Lower leg skin (tissue), 4 donors: ENCODE measurements at regions not wholly inside any gene's neighbourhood (a gene's known extent, or its start where the extent isn't known, plus 50 kb on each side); places are given as distances from the start of the nearest gene placed in this dataset.

Source experiments
- DNase-seq, 2 donors: peaks; one replicate each; pipeline ENCODE4 v3.0.0-alpha.2; 2019; ENCODE audit warnings: low spot score in 2 of 2
- H3K4me3 ChIP-seq: fragments of 200-600 bp; sonication (generic); 2 replicates; pipeline ENCODE4 v1.5.1; 2017; ENCODE audit warnings: mild to moderate bottlenecking, low read depth; ENCODE audit not compliant: poor library complexity, severe bottlenecking
- POLR2A ChIP-seq, 2 donors: fragments of 450-650 bp; IDR thresholded peaks; one replicate each; pipeline ENCODE4 v1.6.1; 2016 to 2017; ENCODE audit warnings: antibody characterized with exemption in 2 of 2, mild to moderate bottlenecking in 1 of 2, moderate library complexity in 1 of 2
- WGBS, 2 donors: methylation state at CpG; one replicate each; pipeline ENCODE4 v1.1.5; 2018; 5-methylcytosine and 5-hydroxymethylcytosine counted together
- intact Hi-C: fragments of 100-400 bp; cut with DNase I; formaldehyde crosslinking; loops from one replicate; pipeline ENCODE4 v1.15.0; 2023; ENCODE audit warnings: low total_unique reads
- TF ChIP-seq, protein P1 (sequence below), 3 donors: fragments of 450-650 bp; IDR thresholded peaks; one replicate each; pipeline ENCODE4 v1.5.1; 2016; ENCODE audit warnings: antibody characterized with exemption in 3 of 3, mild to moderate bottlenecking in 3 of 3, moderate library complexity in 2 of 3

DNA sequence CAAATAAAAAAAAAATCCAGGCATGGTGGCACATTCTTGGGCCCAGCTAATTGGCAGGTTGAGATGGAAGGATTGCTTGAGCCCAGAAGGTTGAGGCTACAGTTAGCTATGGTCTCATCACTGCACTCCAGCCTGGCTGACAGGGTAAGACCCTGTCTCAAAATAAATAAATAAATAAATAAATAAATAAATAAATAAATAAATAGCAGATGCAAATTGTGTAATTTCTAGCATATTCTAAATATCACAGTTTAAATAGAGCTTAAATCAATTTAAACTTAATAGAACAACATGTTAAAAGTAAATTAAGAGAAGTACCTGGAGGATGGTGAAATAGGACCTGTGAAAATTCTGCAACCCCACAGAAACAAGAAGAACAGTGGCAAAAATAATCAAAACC, 290.5 kb downstream of the TFEC start:
- intact Hi-C loops: no loop called here
- no peak for DNase-seq
- H3K4me3 ChIP-seq: no peak overlapping the region
- no peak for TF ChIP-seq POLR2A (IDR thresholded peaks at IDR 0.05)
- TF ChIP-seq, protein P1, sequence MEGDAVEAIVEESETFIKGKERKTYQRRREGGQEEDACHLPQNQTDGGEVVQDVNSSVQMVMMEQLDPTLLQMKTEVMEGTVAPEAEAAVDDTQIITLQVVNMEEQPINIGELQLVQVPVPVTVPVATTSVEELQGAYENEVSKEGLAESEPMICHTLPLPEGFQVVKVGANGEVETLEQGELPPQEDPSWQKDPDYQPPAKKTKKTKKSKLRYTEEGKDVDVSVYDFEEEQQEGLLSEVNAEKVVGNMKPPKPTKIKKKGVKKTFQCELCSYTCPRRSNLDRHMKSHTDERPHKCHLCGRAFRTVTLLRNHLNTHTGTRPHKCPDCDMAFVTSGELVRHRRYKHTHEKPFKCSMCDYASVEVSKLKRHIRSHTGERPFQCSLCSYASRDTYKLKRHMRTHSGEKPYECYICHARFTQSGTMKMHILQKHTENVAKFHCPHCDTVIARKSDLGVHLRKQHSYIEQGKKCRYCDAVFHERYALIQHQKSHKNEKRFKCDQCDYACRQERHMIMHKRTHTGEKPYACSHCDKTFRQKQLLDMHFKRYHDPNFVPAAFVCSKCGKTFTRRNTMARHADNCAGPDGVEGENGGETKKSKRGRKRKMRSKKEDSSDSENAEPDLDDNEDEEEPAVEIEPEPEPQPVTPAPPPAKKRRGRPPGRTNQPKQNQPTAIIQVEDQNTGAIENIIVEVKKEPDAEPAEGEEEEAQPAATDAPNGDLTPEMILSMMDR (IDR thresholded peaks at IDR 0.05): no peak

DNA sequence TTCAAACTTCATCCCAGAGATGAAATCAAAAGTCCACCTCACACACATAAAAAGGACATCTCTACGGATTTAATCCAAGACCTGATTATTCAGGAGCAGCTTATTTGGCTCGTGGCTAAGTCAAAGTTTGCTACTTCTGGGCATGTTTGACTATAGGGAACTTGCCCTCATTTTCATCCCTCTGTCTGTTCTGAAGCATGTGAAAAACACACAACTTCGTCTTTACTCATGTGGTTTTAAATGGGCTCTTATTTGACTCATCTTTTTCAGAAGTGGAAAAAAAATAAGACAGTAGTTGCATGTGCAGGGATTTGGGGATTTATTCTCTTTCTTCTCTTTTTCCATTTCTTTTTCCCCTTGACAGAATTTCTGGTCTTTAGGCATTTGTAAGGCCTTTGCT, 295.9 kb downstream of the TFEC start:
- no peak overlapping the region for H3K4me3 ChIP-seq
- DNase-seq: no peak
- intact Hi-C loops: no loop called here
- TF ChIP-seq POLR2A (IDR thresholded peaks at IDR 0.05): no peak
- TF ChIP-seq, protein P1 (IDR thresholded peaks at IDR 0.05): no peak
- 82% methylated on average over 3 of the region's 3 CpGs for WGBS, 2 donors

DNA sequence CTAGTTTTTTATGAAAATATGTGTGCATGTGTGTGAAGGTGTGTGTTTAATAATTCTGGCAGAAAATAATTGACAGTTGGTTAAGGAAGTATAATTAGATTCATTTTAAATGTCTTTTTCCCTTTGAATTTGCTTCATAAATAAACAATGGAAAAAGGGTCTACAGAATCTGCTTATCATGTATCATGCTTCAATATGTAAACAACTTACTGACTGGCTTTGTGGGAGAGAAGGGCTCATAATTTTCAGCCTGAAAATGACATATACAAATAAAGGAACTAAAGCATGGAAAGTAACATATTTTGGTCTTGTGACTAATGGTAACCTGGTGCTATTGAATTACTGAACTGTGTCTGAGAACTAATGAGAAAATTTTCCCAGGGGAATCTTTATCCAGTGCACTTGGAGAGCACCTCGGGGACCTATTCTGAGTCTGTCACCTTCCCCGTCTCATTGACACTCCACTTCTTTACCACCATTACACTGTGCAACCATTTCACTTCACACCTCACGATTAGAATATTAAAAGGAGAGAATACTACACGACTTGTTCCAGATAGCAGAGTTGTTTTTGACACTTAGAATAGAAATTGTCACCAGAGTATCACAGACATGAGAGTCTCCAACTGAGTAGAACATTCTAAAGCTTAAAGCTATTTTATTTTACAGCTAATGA, 298.6 kb downstream of the TFEC start:
- no peak for TF ChIP-seq POLR2A (IDR thresholded peaks at IDR 0.05)
- TF ChIP-seq, protein P1 (IDR thresholded peaks at IDR 0.05): no peak
- H3K4me3 ChIP-seq: no peak overlapping the region
- no peak for DNase-seq
- WGBS, 2 donors: 77 to 82% methylated on average over 4 of the region's 4 CpGs
- intact Hi-C loops: no loop called here

DNA sequence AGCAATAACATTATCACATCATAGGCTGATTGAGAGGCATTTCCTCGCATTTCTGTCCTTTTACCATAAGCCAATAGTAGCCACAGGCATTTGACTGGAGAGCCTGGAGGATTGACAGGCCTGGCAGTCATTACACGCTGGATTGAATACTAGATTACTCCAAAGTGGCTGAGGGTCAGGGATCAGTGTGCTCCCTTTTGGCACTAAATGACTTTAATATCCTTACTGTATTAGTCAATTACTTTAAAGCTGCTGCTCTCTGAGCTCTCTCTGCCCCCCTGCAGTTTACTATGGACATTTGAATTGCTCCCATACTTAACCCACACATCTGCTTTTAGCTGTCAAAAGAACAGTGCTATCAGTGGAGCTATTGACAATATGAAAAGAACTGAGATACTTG, 302.0 kb downstream of the TFEC start:
- no peak overlapping the region for H3K4me3 ChIP-seq
- intact Hi-C loops: no loop called here
- no peak for DNase-seq
- WGBS, 2 donors: 57 to 77% methylated on average over 2 of the region's 2 CpGs
- TF ChIP-seq POLR2A (IDR thresholded peaks at IDR 0.05): no peak

DNA sequence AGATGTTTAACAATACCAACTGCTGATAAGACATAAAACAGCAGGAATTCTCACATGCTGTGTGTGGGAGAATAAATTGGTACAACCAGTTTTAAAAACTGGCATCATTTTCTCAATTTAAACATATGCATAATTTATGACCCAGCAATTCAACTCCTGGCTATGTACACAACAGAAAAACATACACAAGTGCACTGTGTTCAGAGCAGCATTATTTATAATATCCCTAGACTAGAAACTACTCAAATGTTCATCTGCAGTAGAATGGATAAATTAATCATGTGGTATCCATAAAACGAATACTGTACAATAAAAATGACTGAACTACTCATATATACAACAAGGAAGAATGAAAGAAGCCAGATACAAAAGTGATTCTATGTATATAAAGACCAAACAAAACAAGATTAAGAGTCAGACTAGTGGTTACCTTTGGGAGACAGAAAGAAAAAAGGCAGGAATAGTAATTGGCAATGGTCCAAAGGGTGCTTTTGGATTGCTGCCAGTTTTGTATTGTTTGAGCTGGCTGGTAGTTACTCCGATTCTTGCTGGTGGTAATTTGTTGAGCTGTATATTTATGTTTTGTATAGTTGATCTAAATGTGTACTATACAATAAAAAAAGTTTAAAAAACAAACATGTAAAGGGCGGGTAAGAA, 306.0 kb downstream of the TFEC start:
- TF ChIP-seq, protein P1 (IDR thresholded peaks at IDR 0.05): no peak
- TF ChIP-seq POLR2A (IDR thresholded peaks at IDR 0.05): no peak
- no peak for DNase-seq
- H3K4me3 ChIP-seq: no peak overlapping the region
- intact Hi-C loops: no loop called here
- WGBS, 2 donors: 44 to 47% methylated on average over 3 of the region's 3 CpGs

DNA sequence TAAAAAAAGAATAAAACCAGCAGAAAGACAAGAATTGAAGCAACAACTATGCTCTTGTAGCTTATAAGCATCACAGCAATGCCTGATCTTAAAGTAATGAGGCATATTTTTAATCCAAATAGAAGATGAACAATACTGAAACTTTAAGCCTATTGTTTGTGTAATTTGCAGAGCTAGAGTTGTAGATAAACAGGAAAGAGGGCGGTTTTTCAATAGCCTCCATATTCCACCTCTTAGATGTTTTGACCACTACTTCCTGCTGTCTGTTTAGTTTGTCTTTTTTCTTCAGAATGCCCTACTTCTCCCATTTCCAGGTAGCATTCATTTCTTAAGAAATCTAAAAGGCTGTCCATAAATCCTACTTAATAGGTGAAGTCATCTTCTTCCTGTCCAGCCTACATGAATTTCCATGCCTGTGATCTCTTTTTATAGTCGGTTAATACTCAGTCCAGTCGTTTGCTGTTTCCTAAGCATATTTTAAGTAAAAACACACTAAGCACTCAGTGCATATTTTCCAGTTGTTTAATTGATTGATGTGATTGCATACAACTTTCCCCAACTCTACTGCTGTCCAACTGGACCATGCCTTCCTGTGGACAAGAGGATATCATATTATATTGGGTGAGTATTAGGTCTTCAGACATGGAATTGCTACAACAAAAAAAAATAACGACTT, 308.1 kb downstream of the TFEC start:
- intact Hi-C loops: no loop called here
- 57 to 61% methylated on average over 4 of the region's 4 CpGs for WGBS, 2 donors
- TF ChIP-seq, protein P1 (IDR thresholded peaks at IDR 0.05): no peak
- TF ChIP-seq POLR2A (IDR thresholded peaks at IDR 0.05): no peak

More for the DNA sequence above, 308.1 kb downstream of the TFEC start:
- no peak overlapping the region for H3K4me3 ChIP-seq
- DNase-seq: no peak
